H1 (cell line): ENCODE measurements at regions not wholly inside any gene's neighbourhood (a gene's known extent, or its start where the extent isn't known, plus 50 kb on each side); places are given as distances from the start of the nearest gene placed in this dataset.

Experiments
- CTCF ChIA-PET: fragments of 300-600 bp; sonication (Branson Sonifier 250); formaldehyde crosslinking; loops from one replicate; lab custom pipeline; 2021; ENCODE audit not compliant: partially characterized antibody; lab: Charles Lee
- POLR2A ChIA-PET: fragments of 300-600 bp; sonication (Branson Sonifier 250); formaldehyde crosslinking; loops from one replicate; lab custom pipeline; 2021; ENCODE audit warnings: inconsistent platforms; ENCODE audit not compliant: partially characterized antibody; lab: Charles Lee
- DNase-seq, 2 experiments: peaks; one replicate each; pipeline versions ENCODE4 v3.0.0 to v3.0.0-alpha.2; 2010 to 2022; ENCODE audit warnings: low spot score in 2 of 2, low read depth in 1 of 2, mixed read lengths in 1 of 2
- FAIRE-seq: peaks from 2 replicates; lab custom pipeline; 2011; peaks lifted over from hg19 to GRCh38; lab: Jason Lieb, UNC
- H2AFZ ChIP-seq: 2 replicates; pipeline ENCODE4 v1.8.1; 2012; ENCODE audit warnings: low read length, inconsistent platforms
- H2AK5ac ChIP-seq: 2 replicates; pipeline ENCODE4 v1.6.1; 2013; ENCODE audit warnings: low read depth, low read length
- H2BK120ac ChIP-seq: replicated peaks from 2 replicates; pipeline ENCODE3; 2013; ENCODE audit warnings: low read depth, low read length, inconsistent platforms
- H2BK12ac ChIP-seq: 2 replicates; pipeline ENCODE4 v1.6.1; 2013; ENCODE audit warnings: low read depth, low read length
- H2BK15ac ChIP-seq: 2 replicates; pipeline ENCODE4 v1.6.1; 2013; ENCODE audit warnings: low read length
- H2BK20ac ChIP-seq: 2 replicates; pipeline ENCODE4 v1.6.1; 2013; ENCODE audit warnings: low read length
- H2BK5ac ChIP-seq: 2 replicates; pipeline ENCODE4 v1.6.1; 2013; ENCODE audit warnings: low read depth, low read length
- H3K14ac ChIP-seq: 2 replicates; pipeline ENCODE4 v1.6.1; 2013; ENCODE audit warnings: inconsistent platforms; ENCODE audit not compliant: insufficient read length
- H3K18ac ChIP-seq: 2 replicates; pipeline ENCODE4 v1.6.1; 2013; ENCODE audit warnings: low read length; ENCODE audit errors: extremely low read depth
- H3K23ac ChIP-seq: 2 replicates; pipeline ENCODE4 v1.6.1; 2013; ENCODE audit warnings: inconsistent platforms; ENCODE audit not compliant: insufficient read length
- H3K23me2 ChIP-seq: 2 replicates; pipeline ENCODE4 v1.6.1; 2013; ENCODE audit warnings: low read depth, low read length
- H3K27ac ChIP-seq: 2 replicates; pipeline ENCODE4 v1.6.1; 2011; ENCODE audit warnings: low read depth, low read length, inconsistent platforms
- H3K27me3 ChIP-seq, 4 experiments: replicated peaks in 1 of 4; 1 replicate in 1 of 4; 2 replicates in 3 of 4; pipeline versions ENCODE4 v1.6.1 to v1.8.1; 2011 to 2013; ENCODE audit warnings: low read length in 3 of 4, mild to moderate bottlenecking in 3 of 4, inconsistent platforms in 2 of 4, mixed read lengths in 2 of 4, moderate library complexity in 1 of 4; ENCODE audit not compliant: control insufficient read depth in 3 of 4, insufficient read depth in 3 of 4; ENCODE audit errors: extremely low read depth in 1 of 4
- H3K36me3 ChIP-seq, 4 experiments: 2 replicates each; pipeline versions ENCODE4 v1.6.1 to v1.8.1; 2011 to 2013; ENCODE audit warnings: mild to moderate bottlenecking in 4 of 4, low read length in 3 of 4, moderate library complexity in 2 of 4, control low read depth in 1 of 4, inconsistent platforms in 1 of 4; ENCODE audit not compliant: insufficient read depth in 4 of 4, control insufficient read depth in 2 of 4
- H3K4ac ChIP-seq: replicated peaks from 2 replicates; pipeline ENCODE3; 2013; ENCODE audit warnings: low read length, low read depth, mixed read lengths, inconsistent platforms; ENCODE audit not compliant: insufficient read length
- H3K4me1 ChIP-seq, 4 experiments: replicated peaks in 1 of 4; 1 replicate in 1 of 4; 2 replicates in 3 of 4; pipeline versions ENCODE4 v1.6.1 to v1.8.1; 2011 to 2013; ENCODE audit warnings: low read length in 3 of 4, inconsistent platforms in 2 of 4, mixed read lengths in 1 of 4; ENCODE audit not compliant: insufficient read depth in 4 of 4, control insufficient read depth in 3 of 4
- H3K4me2 ChIP-seq, 2 experiments: 2 replicates each; pipeline versions ENCODE4 v1.6.1 to v1.8.1; 2011 to 2013; ENCODE audit warnings: low read depth in 2 of 2, low read length in 2 of 2, control low read depth in 1 of 2, inconsistent platforms in 1 of 2, mild to moderate bottlenecking in 1 of 2; ENCODE audit not compliant: insufficient read depth in 1 of 2
- H3K4me3 ChIP-seq, 4 experiments: fragments of 200-600, 300-600 bp in 1 of 4; sonication (generic), shearing (Covaris generic), sonication (Bioruptor Twin) in 1 of 4; 2 replicates each; pipeline versions ENCODE4 v1.5.1 to v1.8.1; 2011 to 2016; ENCODE audit warnings: low read length in 4 of 4, low read depth in 3 of 4, control low read depth in 2 of 4, inconsistent platforms in 2 of 4, mild to moderate bottlenecking in 2 of 4, mixed read lengths in 1 of 4, moderate library complexity in 1 of 4; ENCODE audit not compliant: insufficient read depth in 2 of 4; ENCODE audit errors: extremely low read depth in 1 of 4
- H3K56ac ChIP-seq: replicated peaks from 2 replicates; pipeline ENCODE3; 2013; ENCODE audit warnings: low read depth, mild to moderate bottlenecking, mixed read lengths, low read length, inconsistent platforms; ENCODE audit not compliant: insufficient read length
- H3K79me1 ChIP-seq: 2 replicates; pipeline ENCODE4 v1.6.1; 2013; ENCODE audit warnings: low read depth, low read length, control low read depth
- H3K79me2 ChIP-seq, 2 experiments: 2 replicates each; pipeline versions ENCODE4 v1.6.1 to v1.8.1; 2012 to 2013; ENCODE audit warnings: low read length in 2 of 2, mild to moderate bottlenecking in 2 of 2, inconsistent platforms in 1 of 2; ENCODE audit not compliant: insufficient read depth in 2 of 2, control insufficient read depth in 1 of 2
- H3K9ac ChIP-seq, 4 experiments: replicated peaks in 1 of 4; 1 replicate in 1 of 4; 2 replicates in 3 of 4; pipeline versions ENCODE4 v1.6.1 to v1.8.1; 2011 to 2013; ENCODE audit warnings: low read depth in 3 of 4, low read length in 3 of 4, control low read depth in 2 of 4, mild to moderate bottlenecking in 2 of 4, moderate library complexity in 2 of 4, inconsistent platforms in 1 of 4; ENCODE audit errors: extremely low read depth in 1 of 4
- H3K9me3 ChIP-seq, 2 experiments: 2 replicates each; pipeline versions ENCODE4 v1.6.1 to v1.8.1; 2012 to 2013; ENCODE audit warnings: mild to moderate bottlenecking in 2 of 2, moderate library complexity in 2 of 2, control low read depth in 1 of 2, inconsistent platforms in 1 of 2, low read depth in 1 of 2, low read length in 1 of 2, mixed read lengths in 1 of 2; ENCODE audit not compliant: insufficient read depth in 2 of 2
- H4K20me1 ChIP-seq, 2 experiments: replicated peaks in 1 of 2; 2 replicates each; pipeline versions ENCODE3 to v1.8.1; 2011 to 2013; ENCODE audit warnings: inconsistent platforms in 2 of 2, low read length in 2 of 2, mild to moderate bottlenecking in 1 of 2; ENCODE audit not compliant: insufficient read depth in 2 of 2, control insufficient read depth in 1 of 2
- H4K5ac ChIP-seq: 2 replicates; pipeline ENCODE4 v1.6.1; 2013; ENCODE audit warnings: low read length, low read depth, mixed read lengths, inconsistent platforms; ENCODE audit not compliant: insufficient read length
- H4K8ac ChIP-seq: 2 replicates; pipeline ENCODE4 v1.8.0; 2013; ENCODE audit warnings: mild to moderate bottlenecking, moderate library complexity, low read length, inconsistent platforms; ENCODE audit not compliant: insufficient read depth; ENCODE audit errors: extremely low read depth
- H4K91ac ChIP-seq: replicated peaks from 2 replicates; pipeline ENCODE3; 2013; ENCODE audit warnings: low read length, mixed read lengths, inconsistent platforms; ENCODE audit not compliant: insufficient read length
- ATF3 ChIP-seq: IDR thresholded peaks from 2 replicates; pipeline ENCODE4 v1.6.1; 2011; ENCODE audit warnings: low read depth, mild to moderate bottlenecking, low read length; ENCODE audit not compliant: insufficient read depth
- BRCA1 ChIP-seq: IDR thresholded peaks from 2 replicates; pipeline ENCODE4 v1.6.1; 2012; ENCODE audit warnings: low read depth, low read length, improper control_type of control experiment
- CBX5 ChIP-seq: fragments of 300-800, 300-1000 bp; sonication (generic); IDR thresholded peaks from 2 replicates; pipeline ENCODE4 v1.7.1; 2016; ENCODE audit warnings: antibody characterized with exemption, low read length, low read depth
- CTBP2 ChIP-seq: IDR thresholded peaks from 2 replicates; pipeline ENCODE4 v1.7.0; 2011; ENCODE audit warnings: borderline replicate concordance, mild to moderate bottlenecking, moderate library complexity, mixed read lengths, low read length; ENCODE audit not compliant: insufficient read depth, insufficient read length
- EP300 ChIP-seq, 2 experiments: IDR thresholded peaks; 1 replicate in 1 of 2; 2 replicates in 1 of 2; pipeline ENCODE4 v1.6.1; 2011 to 2012; ENCODE audit warnings: low read depth in 2 of 2, low read length in 2 of 2, mild to moderate bottlenecking in 2 of 2, borderline replicate concordance in 1 of 2, inconsistent platforms in 1 of 2, moderate library complexity in 1 of 2
- RFX5 ChIP-seq: IDR thresholded peaks from 2 replicates; pipeline ENCODE4 v1.6.1; 2011; ENCODE audit warnings: low read depth, low read length, improper control_type of control experiment, borderline replicate concordance
- SIN3A ChIP-seq, 2 experiments: IDR thresholded peaks in 1 of 2; conservative IDR thresholded peaks in 1 of 2; 2 replicates each; pipeline ENCODE4 v1.6.1; 2011 to 2012; ENCODE audit warnings: low read length in 2 of 2, improper control_type of control experiment in 1 of 2, low read depth in 1 of 2, mild to moderate bottlenecking in 1 of 2
- SIX5 ChIP-seq: IDR thresholded peaks from 2 replicates; pipeline ENCODE4 v1.6.1; 2011; ENCODE audit warnings: mild to moderate bottlenecking, low read depth, low read length
- TAF7 ChIP-seq: optimal IDR thresholded peaks from 2 replicates; pipeline ENCODE3; 2011; ENCODE audit warnings: low read depth, mild to moderate bottlenecking, inconsistent platforms, low read length, moderate library complexity, borderline replicate concordance
- TBP ChIP-seq: IDR thresholded peaks from 2 replicates; pipeline ENCODE4 v1.6.1; 2011; ENCODE audit warnings: low read depth, low read length, improper control_type of control experiment
- TEAD4 ChIP-seq: IDR thresholded peaks from 2 replicates; pipeline ENCODE4 v1.6.1; 2012; ENCODE audit warnings: low read depth, low read length, inconsistent platforms, mixed read lengths

GRCh38 chr2:40896358-40896757 lies 444.5 kb upstream of the SLC8A1 start:
- Histone ChIP-seq H2BK15ac (no peak overlapping the region), H3K9me3 (no peaks in the 10 kb centered on the region), H4K8ac (no peak overlapping the region), H4K91ac (no peak overlapping the region), H3K27me3 (no peaks in the 10 kb centered on the region), H3K23me2 (no peaks in the 10 kb centered on the region), H3K14ac (no peak overlapping the region), H3K9ac (no peak overlapping the region), H3K4me1 (no peaks in the 10 kb centered on the region), H3K27ac (no peak overlapping the region), H3K36me3 (no peaks in the 10 kb centered on the region)
- DNase-seq (no peak), FAIRE-seq (no peak)
- POLR2A ChIA-PET = no interaction called here
- TF ChIP-seq CBX5 (no peak), TEAD4 (no peak), BRCA1 (no peak), CTBP2 (no peak), ATF3 (no peak), EP300 (IDR thresholded peaks at IDR 0.05; ENCODE audit: borderline replicate concordance in 1 of 2, low read depth in 2 of 2, low read length in 2 of 2) (no peak), TBP (no peak), SIX5 (no peak), RFX5 (no peak), TAF7 (no peak), SIN3A (conservative IDR thresholded peaks at IDR 0.05 in 1 of 2, IDR thresholded peaks at IDR 0.05 in 1 of 2; ENCODE audit: low read depth in 1 of 2, low read length in 2 of 2) (no peak)
- TF ChIP-seq, all 59 proteins: peak for 0
- Histone ChIP-seq H3K79me2 (no peaks in the 10 kb centered on the region), H2BK20ac (no peak overlapping the region), H2BK5ac (no peak overlapping the region), H2AK5ac (no peak overlapping the region), H2AFZ (no peak overlapping the region), H3K79me1 (no peaks in the 10 kb centered on the region), H4K5ac (no peak overlapping the region), H4K20me1 (no peaks in the 10 kb centered on the region), H3K4me3 (no peak overlapping the region), H3K4ac (no peak overlapping the region), H2BK120ac (no peak overlapping the region), H3K56ac (no peak overlapping the region), H2BK12ac (no peak overlapping the region), H3K4me2 (no peak overlapping the region), H3K18ac (no peak overlapping the region), H3K23ac (no peak overlapping the region)
- CTCF ChIA-PET = no interaction called here
